Posterior vena cava (tissue), 2 donors: ENCODE measurements at regions not wholly inside any gene's neighbourhood (a gene's known extent, or its start where the extent isn't known, plus 50 kb on each side); places are given as distances from the start of the nearest gene placed in this dataset.

Experiments used
- DNase-seq: peaks from one replicate; pipeline ENCODE4 v3.0.0-alpha.2; 2020; ENCODE audit warnings: low spot score
- intact Hi-C, 2 donors: fragments of 100-400 bp; cut with DNase I; formaldehyde crosslinking; loops; one replicate each; pipeline versions ENCODE4 v1.14.1 to v1.14.2; 2022 to 2023
- donor health status: DM: yes; HTN: yes; CAD: no.
- donor health status: DM: yes; HTN: yes; CAD: no.

DNA sequence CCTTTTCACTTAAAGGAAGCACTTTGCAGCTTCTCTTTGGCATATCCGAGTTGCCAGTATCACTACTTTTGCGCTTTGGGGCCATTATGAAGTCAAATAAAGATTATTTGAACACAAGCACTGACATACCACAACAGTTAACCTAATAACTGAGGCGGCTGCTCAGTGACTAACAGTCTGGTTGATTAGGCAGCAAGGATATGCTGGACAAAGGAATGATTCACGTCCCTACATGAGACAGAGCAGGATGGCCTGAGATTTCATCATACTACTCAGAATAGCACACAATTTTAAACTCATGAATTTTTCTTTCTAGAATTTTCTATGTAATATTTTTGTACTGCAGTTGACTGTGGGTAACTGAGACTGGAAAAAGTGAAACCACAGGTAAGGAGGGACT lies 56.9 kb upstream of the E2F7 start:
- DNase-seq: no peak
- intact Hi-C loops: no loop called here

DNA sequence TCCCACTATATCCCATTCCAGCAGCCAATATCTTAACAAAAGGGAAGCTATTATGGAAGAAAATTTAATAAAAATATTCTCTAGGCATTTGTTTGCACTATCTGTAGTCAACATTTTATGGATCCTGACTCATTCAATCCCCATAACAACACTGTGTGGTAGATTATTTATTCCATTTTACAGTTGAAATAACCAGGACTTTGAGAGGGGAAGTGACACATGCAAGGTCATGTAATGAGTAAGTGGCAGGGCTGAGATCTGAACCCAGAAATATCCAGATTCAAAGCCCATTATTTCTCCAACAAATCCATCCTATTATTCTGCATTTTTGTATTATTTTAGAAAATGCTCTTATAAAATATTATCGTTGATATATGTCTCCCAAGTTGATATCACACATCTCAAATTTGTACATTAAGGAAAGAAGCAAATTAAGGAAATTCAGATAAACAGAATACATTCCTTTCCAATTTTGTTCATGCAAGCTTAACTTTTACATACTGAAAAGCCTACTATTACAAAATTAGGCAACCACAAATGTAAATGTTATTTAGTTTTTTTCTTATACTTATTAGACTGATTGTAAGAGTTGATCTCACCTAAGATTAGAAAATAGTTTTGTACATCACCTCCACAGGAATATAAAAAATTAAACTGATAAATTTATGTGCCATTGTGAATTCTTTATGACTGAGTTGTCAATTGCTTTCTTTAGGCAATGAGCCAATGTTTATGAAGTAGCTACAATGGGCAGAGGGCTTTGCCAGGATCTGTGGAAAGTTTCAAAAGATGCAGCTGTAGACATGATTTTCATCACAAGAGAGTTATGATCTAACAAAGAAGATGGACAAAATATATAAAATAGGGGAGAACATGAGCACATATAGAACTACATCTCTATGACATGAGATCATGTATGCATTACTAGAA lies 55.1 kb upstream of the E2F7 start:
- intact Hi-C loops: no loop called here
- no peak for DNase-seq

DNA sequence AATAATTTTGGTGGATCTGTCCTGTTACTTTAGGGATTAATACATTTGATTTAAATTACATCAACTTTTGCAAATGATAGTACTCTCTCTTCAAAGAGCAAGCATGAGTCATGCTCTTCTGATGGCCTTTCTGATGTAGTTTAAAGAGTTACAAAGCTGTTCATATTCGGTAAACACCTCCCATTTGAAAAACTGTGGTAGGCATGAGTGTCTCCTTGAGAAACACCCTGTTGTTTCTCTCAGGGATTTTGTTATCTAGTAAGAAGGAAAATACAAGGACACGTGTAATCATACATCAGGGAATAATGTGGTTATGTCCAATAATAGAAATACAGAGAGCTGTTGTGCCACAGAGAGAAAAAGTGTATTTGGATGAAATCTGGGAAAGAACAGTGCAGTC lies 53.3 kb upstream of the E2F7 start:
- no peak for DNase-seq
- intact Hi-C loops: no loop called here

DNA sequence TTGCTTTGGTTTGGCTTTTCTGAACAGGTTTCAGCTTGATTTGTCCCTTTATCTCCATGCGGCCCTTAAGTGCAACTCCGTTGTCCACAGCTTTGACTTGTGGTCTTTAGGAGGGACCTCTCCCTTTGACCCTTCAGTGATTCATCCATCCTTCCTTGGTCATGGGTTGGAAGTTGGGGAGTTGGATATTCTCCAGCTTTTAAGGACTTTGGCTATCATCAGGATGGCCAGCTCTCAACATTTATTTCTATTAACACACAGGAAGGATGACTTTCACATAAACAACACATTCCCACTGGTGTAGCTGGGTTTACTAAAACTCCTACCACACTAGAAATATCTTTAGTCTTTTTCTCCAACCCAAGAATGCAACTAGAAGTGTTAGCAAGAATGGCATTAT lies 50.9 kb upstream of the E2F7 start:
- intact Hi-C loops: no loop called here

DNA sequence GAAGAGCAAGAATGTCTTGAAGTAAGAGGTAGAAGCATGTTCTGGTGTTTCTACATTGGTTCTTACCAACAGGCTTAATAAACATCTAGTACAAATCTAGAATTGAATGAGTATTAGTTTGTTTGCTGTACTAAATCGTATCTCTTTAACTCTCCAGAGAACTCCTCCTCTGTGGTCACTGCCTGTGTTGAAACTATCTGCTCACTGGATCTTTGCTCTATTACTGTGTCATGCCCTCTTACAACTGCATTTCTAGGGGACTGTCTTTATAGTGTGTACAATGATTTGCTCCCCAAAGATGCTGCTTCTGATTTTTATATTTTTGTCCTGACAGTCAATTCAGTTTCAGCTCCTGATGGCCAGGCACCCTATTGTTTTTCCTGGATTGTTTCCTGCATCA lies 50.1 kb upstream of the E2F7 start:
- intact Hi-C loops: no loop called here
- DNase-seq: no peak

More for the DNA sequence above, 50.9 kb upstream of the E2F7 start:
- DNase-seq: no peak
